Stimulated activated CD8-positive, alpha-beta memory T cell treated with anti-CD3 and anti-CD28 coated beads, Interleukin-4, amount 100 ng/mL, for 24 hours (primary cell): ENCODE measurements at regions not wholly inside any gene's neighbourhood (a gene's known extent, or its start where the extent isn't known, plus 50 kb on each side); places are given as distances from the start of the nearest gene placed in this dataset.
"Not testable (repeated sequence)": the region's sequence is repeated elsewhere in the genome, so short reads cannot be mapped to it uniquely, and the experiment has no call there.

Experiments used
- DNase-seq: peaks from one replicate; pipeline ENCODE4 v3.0.0-alpha.2; 2020; ENCODE audit warnings: low read depth

DNA sequence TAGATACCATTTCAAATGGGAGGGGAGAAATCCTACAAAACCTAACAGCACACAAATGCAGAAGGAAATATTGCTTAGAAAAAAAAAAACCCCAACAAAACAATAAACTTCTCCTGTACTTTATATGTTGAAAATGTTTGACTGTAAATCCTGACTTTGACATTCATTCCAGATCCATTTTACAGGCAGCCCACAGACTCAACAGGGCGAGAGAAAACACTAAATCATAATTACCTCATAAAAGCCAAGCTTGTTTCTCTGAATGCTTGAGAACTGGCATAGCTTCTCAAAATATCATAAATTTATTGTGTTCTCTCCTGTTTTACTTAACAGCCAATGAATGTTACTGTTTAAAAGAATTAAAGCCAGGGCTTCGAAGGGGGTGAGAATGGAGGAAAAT is 273.2 kb downstream of the CD83 start:
- no peak for DNase-seq

DNA sequence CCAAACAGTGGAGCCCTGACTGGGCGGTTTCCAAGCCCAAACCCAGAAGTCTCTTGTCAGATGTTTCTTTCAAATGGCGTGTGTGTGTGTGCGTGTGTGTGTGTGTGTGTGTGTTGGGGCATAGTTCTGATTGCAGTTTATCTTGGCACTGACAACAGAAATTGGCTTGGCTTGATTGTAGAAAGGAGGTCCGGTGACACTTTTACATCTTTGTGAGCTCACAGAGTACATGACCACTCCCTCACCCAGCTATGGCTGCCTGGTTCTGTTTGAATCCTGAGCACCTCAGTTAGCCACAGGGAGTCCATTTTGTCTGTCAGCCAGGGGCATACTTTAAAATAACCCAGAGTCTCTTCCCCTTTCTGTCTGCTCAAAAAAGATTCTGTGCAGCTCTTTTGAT is 276.3 kb downstream of the CD83 start:
- DNase-seq: no peak

DNA sequence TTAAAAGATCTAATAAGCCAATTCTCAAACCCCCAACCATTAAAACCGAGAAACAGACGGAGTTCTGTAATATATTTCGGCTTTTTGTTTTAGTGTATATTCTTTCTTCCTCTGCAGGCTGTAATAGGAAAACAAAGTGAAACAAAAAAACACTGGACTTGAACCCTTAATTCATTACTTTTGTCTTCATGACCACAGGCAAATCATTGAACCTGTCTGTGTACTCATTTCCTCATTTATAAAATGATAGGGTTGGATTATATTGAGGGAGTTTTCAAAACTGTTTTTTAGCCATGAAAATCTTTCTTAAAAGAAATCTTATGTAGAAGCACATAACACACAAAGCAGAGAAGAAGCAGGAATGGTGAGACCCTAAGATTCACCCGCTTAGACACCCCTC is 278.8 kb downstream of the CD83 start:
- DNase-seq: no peak

DNA sequence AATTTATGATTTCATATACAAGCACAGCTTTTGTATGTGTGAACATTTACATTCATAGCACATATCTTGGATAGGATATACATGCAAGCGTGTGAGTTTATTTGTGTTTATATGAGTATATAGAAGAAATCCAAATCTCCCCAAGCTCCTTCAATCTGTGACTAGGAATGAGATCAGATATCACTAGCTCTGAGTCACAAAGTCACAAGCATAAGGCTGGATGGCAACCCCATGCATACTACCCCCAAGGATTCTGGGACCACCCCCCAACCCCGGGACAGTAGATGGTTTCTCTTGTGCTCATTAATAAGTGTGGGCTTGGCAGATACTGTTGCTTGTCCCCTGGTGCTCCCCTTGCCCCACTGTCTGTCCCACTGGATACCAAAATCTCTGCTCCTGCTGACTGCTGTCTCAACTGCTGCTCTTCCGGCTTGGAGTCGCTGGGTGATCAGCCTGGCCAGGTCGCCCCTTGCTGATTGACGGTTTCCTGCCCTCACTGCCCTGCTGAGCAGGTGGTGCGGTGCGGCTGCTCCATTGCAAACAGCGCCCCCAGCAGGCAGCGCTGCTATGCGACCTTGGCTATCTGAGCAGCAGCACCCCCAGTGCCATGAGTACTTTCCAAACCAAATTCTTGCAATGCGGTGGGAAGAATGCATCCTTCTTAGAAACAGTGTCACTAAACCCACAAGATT is 279.4 kb downstream of the CD83 start:
- DNase-seq: no peak

DNA sequence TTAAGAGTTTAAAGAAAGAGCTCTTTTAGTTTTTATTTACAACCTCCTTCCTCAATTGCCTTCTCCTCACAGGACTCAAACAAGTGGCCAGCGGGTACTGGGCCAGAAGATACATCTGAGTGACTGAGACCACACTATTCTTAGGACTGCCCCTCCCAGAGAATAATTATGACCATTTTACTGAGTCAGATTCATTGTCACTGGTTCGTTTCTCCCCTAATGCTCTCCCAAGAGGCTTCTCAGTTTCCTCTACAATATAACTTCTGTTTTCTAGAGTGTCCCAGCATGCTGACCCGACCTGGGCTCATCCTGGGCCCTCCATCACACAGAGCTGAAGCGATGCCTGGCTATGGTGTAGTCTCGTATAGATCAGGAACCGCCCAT is 279.9 kb downstream of the CD83 start:
- DNase-seq: no peak

DNA sequence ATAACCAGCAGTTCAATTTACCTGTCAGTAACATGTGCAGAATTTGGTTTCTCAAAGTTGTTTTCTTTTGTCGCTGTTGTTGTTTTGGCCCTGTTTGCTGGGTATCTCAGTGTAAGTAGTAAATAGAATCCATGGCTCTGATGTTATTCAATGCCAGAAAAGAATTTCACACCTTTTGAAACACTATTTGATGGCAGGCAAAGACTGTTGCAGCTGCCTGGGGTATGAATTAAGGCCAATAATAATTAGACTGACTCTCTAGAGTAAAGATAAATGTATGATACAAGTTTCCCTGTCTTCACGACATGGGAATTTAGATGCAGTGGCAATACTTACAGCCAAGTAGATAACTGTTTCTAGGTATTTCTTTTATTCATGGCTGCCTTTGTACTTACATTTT is 281.4 kb downstream of the CD83 start:
- DNase-seq: no peak

DNA sequence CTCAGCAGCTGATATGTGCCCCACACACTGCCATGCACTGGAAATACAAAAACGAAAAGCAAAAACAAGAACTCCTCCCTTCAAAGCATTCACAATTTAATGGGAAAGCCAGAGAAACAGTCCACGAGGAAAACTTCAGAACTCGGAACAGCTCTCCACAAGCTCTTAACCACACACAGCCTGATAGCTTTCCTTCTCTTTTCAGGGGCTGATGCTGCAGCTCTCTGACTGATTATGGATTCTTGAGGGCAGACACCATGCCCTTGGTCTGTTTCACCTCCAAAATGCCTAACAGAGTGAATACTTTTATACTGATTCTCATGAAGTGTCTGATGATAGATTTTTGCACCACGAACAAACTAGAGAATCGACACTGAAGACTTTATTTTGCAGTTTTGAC is 282.1 kb downstream of the CD83 start:
- no peak for DNase-seq

DNA sequence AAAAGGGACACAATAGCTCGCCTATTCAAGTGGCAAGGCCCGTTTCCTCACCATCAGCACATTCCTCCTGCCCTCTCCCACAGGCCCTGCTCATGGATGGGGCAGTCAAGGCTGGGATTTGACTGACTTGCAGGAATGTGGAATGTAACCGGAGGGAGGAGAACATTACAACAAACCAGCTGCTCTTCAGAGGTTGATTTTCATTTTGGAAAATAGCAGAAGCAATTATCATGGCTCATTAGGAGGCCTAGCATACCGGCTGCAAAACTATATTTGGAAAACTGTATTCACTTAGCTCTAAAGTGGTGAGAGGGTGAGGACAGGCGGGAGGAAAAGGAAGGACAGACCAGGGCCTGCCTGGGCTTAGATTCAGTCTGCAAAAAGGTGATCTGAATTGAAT is 283.7 kb downstream of the CD83 start:
- DNase-seq: no peak

DNA sequence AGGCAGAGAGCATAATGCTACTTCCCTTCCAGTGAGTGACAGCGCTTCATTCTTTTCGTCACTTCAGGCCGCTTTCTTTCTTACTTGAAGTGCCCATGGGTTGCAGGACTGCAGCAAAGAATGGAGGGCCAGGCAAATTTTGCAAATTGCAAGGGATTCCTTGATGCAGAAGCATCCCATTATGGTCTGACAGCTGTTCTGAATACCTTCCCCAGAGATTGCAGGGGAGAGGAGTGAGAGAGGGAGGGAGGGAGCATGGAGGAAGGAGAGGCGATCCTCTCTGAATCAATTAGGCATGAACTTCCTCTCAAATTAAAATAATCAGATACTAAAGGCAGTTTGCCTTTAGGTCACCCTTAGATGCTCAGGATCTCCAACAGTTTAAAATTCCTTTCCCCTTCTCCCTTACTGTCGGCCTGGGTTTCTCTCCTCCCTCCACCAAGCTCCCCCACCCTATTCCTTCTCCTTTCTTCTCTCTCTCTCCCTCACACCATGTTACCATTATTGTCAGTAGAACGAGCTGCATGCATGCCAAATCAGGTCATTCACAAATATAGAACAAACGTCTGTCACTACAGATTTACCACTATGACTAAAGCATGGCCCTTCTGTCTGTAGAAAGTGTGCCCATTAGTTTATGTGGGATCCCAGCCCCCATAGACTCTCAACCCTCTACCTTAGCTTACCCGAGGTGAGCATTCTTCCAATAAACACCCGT is 289.2 kb downstream of the CD83 start:
- no peak for DNase-seq

DNA sequence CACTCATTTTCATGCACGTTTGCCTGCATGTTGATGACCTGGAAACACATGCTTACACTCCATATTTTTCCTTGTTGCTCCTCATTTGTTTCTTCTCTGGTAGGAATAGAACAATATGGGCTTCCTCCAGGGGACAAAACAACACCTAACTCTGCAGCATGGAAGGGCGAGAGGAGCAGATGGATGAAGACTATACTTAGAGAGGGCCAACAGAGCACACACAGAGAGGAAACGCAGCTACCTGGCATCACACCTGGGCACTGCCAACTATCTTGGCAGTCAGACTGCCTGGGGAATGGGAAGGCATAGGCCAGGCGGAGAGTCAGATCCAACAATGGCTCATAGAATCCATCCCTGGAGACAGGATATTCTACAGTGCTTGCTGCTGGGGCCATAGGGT is 290.9 kb downstream of the CD83 start:
- DNase-seq: no peak

DNA sequence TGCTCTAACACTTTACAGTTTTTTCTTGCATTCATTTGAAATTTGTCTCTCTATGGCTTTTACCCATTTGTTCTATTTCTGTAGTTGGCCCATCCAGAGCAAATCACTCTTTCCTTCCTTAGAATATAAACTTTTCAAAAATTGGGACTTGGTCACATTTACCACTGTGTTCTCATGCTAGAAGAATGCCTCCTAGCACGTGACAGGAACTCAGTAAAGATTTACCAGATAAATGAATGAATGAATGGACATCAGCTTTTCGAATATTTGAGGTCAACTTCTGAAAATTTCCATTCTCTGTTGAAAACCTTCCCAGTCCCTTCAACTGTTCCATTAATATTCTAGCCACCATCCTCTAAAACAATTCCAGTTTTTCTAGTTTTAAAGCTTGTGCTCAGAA is 294.5 kb downstream of the CD83 start:
- DNase-seq: no peak

DNA sequence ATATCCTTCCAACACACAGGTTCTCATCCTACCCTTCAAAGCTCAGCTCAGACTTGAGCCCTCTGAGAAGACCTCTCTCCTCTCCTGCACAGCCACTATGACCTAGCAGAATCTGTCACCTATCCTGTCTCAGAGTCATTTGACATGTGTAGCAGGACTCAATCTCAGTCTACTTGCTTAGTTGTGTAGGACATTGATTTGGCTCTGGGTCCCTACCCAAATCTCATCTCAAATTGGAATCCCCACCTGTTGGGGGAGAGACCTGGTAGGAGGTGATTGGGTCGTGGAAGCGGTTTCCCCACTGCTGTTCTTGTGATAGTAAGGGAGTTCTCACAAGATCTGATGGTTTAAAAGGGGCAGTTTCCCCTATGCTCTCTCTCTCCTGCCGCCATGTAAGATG is 297.9 kb downstream of the CD83 start:
- DNase-seq: no peak

DNA sequence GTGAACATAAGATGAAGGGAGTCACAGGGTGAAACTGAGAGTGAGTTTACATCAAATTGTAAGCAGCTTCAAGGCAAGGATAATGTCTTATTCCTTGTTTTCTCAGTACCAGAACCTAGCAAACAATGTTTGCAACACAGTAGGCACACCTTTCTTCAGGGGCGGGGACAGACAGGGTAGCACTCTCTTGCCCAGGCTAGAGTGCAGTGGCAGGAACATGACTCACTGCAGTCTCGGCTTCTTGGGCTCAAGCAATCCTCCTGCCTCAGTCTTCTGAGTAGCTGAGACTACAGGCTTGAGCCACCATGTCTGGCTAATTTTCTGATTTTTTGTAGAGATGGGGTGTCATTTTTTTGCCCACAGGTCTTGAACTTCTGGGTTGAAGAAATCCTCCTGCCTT is 299.8 kb downstream of the CD83 start:
- DNase-seq: no peak

DNA sequence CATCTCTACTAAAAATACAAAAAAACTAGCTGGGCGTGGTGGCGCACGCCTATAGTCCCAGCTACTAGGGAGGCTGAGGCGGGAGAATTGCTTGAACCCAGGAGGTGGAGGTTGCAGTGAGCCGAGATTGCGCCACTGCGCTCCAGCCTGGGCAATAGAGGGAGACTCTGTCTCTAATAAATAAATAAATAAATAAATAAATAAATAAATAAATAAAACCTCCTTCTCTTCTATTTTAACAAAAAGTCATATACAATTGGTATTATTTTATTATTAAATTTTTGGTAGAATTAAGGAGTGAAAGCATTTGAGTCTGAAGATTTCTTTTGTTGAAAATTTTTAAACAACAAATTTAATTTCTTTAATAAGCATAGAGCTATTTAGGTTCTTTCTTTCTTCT is 301.7 kb downstream of the CD83 start:
- DNase-seq: not testable (repeated sequence)

DNA sequence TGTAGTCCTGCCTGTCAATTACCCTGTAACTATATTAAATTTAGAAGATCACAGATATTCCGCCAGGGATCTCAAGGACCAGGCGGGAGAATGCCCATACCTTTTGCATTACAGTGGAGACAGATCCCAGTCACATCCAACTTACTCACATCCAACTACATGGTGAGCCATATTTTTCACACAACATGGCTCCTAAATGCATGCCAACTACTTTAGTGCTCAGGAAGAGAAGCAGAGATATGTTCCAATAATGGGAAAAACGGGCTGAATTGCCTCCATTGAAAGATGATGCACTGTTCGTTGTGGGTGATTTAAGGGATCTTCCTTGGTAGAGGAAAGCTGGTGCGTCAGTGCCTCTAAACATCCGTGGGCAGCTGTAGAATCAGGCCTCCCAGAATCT is 304.5 kb downstream of the CD83 start:
- no peak for DNase-seq

DNA sequence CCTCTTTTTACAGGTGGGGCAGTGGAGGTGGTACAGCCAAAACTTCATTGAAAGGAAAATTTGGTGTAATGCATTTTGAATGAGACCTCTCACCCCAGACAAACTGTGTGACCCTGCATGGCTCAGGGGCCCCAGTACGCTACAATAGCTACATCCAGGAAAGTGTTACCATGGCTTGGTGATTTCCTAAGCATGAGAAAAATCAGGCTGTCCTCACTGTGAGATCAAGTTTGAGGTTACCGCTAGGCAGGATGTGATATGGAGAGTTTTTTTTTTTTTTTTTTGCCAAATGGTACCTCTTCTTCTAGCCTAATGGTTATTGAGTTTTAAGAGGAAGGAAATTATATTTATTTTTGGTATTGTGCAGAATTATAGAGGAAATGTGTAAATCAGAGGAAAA is 305.3 kb downstream of the CD83 start:
- no peak for DNase-seq

DNA sequence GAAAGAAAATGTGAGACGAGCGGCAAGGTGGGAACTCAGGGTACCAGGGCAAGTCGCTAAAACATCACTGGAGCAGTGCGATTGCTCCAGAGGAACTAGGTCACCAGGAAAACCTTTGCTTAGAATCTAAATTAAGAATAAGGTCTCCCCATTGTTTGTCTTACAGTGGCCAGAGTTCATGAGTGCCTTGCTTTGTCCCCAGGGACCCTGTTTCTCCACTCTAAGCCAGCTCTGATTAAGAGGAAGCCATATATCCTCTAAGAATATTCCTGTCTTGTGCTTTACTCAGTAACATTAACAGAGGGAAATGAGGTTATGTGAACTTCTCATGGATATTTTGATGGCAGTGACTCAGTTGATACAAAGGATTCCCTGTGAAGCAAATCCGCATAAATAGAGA is 305.8 kb downstream of the CD83 start:
- DNase-seq: no peak

DNA sequence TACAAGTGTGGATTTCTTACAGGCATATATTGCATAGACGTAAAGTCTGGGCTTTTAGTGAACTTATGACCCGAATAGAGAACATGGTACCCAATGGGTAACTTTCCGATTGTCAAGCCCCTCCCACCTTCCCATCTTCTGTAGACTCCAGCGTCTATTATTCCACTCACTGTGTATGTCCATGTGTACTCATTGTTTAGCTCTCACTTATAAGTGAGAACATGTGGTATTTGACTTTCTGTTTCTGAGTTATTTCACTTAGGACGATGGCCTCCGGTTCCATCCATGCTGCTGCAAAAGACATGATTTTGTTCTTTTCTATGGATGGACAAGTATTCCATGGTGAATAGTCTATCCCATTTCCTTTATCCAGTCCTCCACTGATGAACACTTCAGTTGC is 306.4 kb downstream of the CD83 start:
- DNase-seq: no peak

DNA sequence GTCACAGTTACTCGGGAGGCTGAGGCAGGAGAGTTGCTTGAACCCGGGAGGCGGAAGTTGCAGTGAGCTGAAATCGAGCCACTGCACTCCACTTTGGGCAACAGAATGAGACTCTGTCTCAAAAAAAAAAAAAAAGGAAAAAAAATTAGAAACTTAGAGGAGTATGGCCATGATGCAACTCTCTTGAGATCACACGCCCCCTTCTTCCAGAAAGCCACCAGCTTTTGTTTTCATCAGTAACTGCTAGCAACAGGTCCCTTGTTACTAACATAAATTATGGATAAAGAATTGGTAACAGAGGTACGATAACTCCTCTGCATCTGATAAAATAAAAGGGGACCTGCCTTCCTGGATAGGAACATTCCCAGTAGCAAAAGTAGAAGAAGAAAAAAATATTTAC is 308.2 kb downstream of the CD83 start:
- no peak for DNase-seq

DNA sequence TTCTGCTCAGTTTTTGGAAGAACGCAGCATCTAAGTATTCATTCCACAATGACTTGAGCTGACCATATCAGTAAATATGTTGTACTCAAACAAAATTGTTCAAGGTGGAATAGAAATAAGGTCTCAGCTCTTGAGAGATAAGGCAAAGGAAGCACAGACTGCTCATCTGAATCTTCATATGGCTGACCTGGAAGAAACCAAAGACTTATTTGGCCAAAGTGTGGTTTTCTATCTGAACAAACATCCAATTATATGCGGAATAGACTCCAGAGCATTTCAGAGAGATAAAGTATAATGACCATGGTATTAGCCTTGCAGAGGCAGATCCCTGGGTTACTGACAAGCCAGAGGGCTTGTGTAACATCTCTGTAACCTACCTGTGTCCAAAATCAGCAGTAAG is 308.7 kb downstream of the CD83 start:
- no peak for DNase-seq

DNA sequence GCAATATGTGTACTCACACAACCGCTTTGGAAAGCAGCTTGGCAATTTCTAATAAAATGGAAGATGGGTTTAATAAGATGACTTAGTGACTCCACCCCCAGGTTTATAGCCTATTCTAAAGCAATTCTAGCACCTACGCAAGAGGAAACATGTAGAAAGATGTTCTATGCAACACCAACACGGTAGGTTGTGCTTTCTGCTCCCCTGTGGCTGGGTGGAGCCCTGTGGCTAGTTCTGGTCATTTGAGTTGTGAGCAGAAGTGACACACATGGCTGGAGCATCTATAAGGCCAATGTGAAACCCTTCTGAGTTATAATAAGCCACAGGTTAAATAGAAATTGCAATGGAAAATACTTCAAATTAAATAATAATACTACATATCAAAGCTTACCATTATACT is 310.7 kb downstream of the CD83 start:
- DNase-seq: no peak

DNA sequence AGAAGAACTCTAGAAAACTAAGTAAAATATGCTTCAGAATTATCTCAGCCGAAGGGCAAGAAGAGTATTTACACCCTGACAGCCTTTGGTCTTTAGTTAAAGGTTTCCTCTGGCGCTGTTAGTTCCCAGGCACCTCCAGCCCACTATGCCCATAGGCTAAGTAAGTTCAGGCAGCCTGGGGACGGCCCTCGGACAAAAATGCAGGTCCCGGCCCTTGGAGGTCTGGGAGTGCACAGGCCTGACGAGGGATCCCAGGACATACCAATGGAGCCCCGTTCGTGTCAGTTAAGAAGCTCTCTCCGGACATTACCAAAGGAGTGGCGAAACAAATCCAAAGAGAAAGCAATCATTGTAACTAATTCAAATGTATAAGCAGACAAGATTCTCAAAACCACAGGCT is 311.8 kb downstream of the CD83 start:
- no peak for DNase-seq

DNA sequence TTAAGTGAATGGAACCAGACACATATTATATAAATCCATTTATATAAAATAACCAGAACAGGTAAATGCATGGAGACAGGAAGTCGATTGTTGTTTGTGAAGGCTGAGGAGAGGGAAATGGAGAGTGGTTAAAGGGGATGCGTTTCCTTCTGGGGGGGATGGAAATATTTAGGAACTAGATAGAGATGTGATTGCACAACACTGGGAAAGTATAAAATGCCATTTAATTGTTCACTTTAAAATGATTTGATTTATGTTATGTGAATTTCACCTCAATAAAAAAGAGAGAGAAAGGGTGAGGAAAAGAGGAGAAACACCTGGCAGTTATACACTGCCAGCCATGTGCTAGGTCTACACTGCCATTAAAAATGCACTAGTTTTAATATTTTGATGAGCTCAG is 312.6 kb downstream of the CD83 start:
- DNase-seq: no peak
